ENCODE measurements at regions not wholly inside any gene's neighbourhood (a gene's known extent, or its start where the extent isn't known, plus 50 kb on each side); places are given as distances from the start of the nearest gene placed in this dataset.

DNA sequence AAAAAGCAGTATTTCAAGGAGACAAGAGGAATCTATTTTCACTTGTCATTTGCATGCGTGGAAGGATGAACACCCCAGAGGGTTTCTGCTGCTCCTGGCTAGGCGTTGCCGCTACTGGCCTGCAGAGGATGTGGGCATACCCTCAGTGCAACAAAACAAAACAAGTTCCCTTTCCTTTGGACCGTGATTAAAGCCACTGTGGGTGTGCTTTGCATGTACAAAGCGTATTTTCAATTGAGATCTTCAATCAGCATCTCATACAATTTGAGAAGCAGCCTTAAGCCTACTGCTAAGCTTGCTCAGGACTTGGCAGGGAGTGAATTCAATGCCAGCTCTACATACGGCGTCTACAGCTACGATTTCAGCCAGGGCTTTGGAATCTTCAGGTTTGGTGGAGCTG lies 298.4 kb downstream of the LPIN1 start:
- Histone ChIP-seq H3K36me3 (replicated peaks in 1 of 2) (no peaks in the 10 kb centered on the region), H3K27me3 (peaks cover 5% of the 10 kb centered on the region), H3K4me1 (replicated peaks in 1 of 2) (no peaks in the 10 kb centered on the region), H3K4me3 (no peak overlapping the region), H3K27ac (no peak overlapping the region), H3K9me3 (replicated peaks in 1 of 3) (no peaks in the 10 kb centered on the region)
- 68 to 83% (median 74%) methylated on average over 8 of the region's 8 CpGs for WGBS, 4 donors
- intact Hi-C loops (cut with DNase I) = no loop called here
- TF ChIP-seq, protein P1, sequence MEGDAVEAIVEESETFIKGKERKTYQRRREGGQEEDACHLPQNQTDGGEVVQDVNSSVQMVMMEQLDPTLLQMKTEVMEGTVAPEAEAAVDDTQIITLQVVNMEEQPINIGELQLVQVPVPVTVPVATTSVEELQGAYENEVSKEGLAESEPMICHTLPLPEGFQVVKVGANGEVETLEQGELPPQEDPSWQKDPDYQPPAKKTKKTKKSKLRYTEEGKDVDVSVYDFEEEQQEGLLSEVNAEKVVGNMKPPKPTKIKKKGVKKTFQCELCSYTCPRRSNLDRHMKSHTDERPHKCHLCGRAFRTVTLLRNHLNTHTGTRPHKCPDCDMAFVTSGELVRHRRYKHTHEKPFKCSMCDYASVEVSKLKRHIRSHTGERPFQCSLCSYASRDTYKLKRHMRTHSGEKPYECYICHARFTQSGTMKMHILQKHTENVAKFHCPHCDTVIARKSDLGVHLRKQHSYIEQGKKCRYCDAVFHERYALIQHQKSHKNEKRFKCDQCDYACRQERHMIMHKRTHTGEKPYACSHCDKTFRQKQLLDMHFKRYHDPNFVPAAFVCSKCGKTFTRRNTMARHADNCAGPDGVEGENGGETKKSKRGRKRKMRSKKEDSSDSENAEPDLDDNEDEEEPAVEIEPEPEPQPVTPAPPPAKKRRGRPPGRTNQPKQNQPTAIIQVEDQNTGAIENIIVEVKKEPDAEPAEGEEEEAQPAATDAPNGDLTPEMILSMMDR (IDR thresholded peaks at IDR 0.05) = no peak
- TF ChIP-seq POLR2A (IDR thresholded peaks at IDR 0.05) = no peak
- no peak for DNase-seq

DNA sequence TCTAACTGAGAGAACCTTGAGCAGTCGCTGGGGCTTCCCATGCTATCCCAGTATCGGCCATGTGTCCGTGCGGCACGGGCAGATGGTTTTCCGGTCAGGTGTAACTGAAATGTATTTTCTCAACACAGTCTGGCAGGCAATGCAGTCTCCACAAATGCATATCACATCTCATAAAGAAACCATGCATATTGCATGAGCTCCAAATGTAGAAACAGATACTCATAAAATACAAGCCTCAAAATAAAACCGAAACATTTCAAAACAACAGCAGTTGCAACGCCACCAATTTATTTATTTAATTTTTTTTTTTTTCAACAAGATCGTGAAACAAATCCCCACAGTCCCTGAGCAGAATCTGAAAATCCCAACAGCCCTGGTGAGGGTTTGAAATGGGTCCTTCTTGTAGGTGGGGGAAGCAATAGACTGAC lies 299.4 kb downstream of the LPIN1 start:
- H3K4me1 ChIP-seq (replicated peaks in 1 of 2) = no peaks in the 10 kb centered on the region
- H3K4me3 ChIP-seq = no peak overlapping the region
- H3K27ac ChIP-seq = no peak overlapping the region
- H3K27me3 ChIP-seq = peaks cover 5% of the 10 kb centered on the region
- TF ChIP-seq, protein P1 (IDR thresholded peaks at IDR 0.05) = no peak
- no peak for DNase-seq
- intact Hi-C loops (cut with DNase I) = no loop called here
- H3K9me3 ChIP-seq (replicated peaks in 1 of 3) = no peaks in the 10 kb centered on the region
- H3K36me3 ChIP-seq (replicated peaks in 1 of 2) = no peaks in the 10 kb centered on the region
- 83 to 88% (median 86%) methylated on average over 9 of the region's 9 CpGs for WGBS, 4 donors

DNA sequence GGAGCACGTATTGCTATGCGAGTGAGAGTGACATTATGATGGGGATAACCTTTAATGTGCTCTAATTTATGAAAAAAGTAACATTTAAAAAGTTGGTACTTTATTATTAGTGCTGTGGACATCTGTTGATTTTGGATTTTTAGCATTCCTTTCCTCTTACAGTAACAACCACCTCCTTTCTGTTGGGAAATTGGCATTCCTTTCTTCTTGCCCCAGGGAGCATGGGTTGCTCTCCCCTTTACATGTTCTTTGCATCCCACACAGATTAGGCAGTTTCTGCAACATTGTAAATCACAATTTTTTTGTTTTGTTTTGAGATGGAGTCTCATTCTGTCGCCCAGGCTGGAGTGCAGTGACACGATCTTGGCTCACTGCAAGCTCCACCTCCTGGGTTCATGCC lies 300.2 kb downstream of the LPIN1 start:
- no peaks in the 10 kb centered on the region for H3K4me1 ChIP-seq (replicated peaks in 1 of 2)
- intact Hi-C loops (cut with DNase I) = no loop called here
- no peak for DNase-seq
- no peak overlapping the region for H3K27ac ChIP-seq
- no peak overlapping the region for H3K4me3 ChIP-seq
- H3K36me3 ChIP-seq (replicated peaks in 1 of 2) = no peaks in the 10 kb centered on the region
- H3K9me3 ChIP-seq (replicated peaks in 1 of 3) = no peaks in the 10 kb centered on the region
- H3K27me3 ChIP-seq = peaks cover 5% of the 10 kb centered on the region
- WGBS, 4 donors = 83 to 92% (median 89%) methylated on average over 4 of the region's 4 CpGs
- TF ChIP-seq, protein P1 (IDR thresholded peaks at IDR 0.05) = no peak

DNA sequence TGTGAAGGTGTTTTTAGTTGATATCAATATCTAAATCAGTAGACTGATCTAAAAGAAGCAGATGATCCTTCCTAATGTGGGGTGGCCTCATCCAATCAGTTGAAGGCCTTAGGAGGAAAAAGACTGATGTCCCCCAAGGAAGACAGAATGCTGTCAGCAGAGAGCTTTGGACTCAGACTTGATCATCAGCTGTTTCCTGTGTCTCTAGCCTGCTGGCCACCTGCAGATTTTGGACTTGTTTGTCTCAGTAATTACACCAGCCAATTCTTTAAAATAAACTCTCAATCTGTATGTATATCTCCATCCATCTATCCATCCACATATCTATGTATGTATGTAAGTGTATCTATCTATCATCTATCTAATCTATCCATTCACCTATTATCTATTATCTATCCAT lies 301.3 kb downstream of the LPIN1 start:
- no peaks in the 10 kb centered on the region for H3K36me3 ChIP-seq (replicated peaks in 1 of 2)
- H3K4me1 ChIP-seq (replicated peaks in 1 of 2) = no peaks in the 10 kb centered on the region
- no peaks in the 10 kb centered on the region for H3K9me3 ChIP-seq (replicated peaks in 1 of 3)
- peaks cover 5% of the 10 kb centered on the region for H3K27me3 ChIP-seq
- TF ChIP-seq, protein P1 (IDR thresholded peaks at IDR 0.05) = no peak
- TF ChIP-seq POLR2A (IDR thresholded peaks at IDR 0.05) = no peak
- no peak for DNase-seq
- intact Hi-C loops (cut with DNase I) = no loop called here
- no peak overlapping the region for H3K4me3 ChIP-seq
- no peak overlapping the region for H3K27ac ChIP-seq
